IPS-NIHi11 (cell line): ENCODE measurements at regions not wholly inside any gene's neighbourhood (a gene's known extent, or its start where the extent isn't known, plus 50 kb on each side); places are given as distances from the start of the nearest gene placed in this dataset.
"Not testable (repeated sequence)": the region's sequence is repeated elsewhere in the genome, so short reads cannot be mapped to it uniquely, and the experiment has no call there.

ENCODE experiments used
- DNase-seq: peaks from one replicate; pipeline ENCODE4 v3.0.0; 2012; ENCODE audit warnings: mixed read lengths, low spot score

DNA sequence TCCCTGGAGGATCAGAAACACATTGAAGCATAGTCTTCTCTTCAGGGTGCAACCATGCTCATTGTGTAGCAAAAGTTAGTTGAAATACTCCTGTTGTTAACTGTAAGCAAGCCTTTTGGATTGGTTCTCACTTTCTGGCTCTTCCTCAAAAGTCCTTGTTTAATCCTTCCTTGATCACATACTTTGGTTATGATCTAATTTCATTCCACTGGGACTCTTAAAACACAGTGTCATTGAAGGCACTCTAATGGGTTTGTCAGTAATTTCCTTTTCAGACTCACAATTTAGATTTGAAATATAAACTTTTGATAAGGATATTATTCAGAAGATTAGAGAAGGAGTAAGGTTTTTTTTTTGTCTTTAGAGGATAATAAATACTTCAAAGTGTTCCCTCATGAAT lies 451.7 kb upstream of the SGO1 start:
- DNase-seq, result no peak

DNA sequence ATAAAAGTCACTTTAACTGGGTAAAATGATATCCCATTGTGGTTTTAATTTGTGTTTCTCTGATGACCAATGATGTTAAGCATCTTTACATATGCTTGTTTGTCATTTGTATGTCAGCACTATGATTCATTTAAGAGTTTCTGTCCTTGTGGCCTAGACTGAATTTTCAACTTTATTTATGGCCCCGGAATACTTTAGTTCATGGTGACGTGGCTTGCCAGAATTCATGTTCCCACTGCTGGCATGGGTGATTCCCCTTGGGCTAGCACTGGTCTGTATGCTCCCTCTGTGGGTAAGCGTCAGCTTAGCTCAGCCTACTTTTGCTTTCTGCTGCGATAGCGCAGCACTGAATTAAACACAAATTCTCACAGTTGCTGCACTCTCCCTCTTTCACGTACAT lies 436.3 kb upstream of the SGO1 start:
- no peak for DNase-seq

DNA sequence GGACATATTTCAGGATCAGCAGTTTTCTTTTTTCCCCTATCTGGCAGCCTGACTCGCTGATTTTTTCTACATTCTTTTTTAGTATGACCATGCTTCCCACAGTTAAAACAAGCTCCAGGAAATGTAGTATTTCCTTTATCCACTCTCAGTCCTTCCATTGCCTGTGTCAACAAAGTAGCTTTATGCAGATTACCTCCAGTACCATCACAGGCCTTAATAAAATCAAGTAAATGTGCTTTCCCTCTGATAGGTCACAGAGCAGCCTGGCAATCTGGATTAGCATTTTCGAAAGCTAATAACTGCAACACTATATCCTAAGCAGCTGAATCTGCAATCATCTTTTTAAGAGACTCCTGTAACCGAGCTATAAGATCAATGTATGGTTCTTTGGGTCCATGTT lies 432.6 kb upstream of the SGO1 start:
- DNase-seq, result not testable (repeated sequence)

DNA sequence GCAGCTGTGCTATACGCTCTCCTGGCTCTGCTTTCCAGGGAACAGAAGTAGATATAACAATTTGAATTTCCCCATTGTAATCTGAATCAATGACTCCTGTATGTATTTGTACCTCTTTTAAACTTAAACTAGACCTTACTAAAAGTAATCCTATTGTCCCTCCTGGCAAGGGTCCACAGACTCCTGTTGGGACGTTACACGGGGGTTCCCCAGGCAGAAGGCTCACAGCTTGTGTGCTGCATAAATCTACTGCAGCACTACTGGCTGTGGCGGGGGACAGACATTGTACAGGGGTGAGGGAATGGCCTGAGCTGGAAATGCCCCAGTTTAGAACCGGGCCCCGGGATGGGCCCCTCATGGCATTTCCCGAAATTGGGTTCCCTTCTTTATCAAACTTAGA lies 432.2 kb upstream of the SGO1 start:
- DNase-seq, result not testable (repeated sequence)

DNA sequence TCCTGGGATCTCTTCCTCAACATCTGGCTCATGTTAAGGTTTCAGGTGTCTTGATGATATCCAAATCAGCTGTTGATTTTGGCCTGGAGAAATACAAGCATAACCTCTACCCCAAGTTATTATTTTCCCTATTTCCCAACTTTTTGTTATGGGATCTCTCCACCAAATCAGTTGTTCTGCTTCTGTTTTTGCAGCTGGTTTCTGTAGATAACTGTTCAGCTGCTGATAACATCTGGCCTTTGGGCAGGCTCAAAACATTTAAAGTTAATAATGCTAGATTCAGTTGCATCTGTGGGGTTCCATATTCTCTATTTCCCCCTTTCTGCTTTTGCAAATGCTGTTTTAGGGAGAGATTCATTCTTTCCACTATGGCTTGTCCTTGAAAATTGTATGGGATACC lies 430.0 kb upstream of the SGO1 start:
- not testable (repeated sequence) for DNase-seq

DNA sequence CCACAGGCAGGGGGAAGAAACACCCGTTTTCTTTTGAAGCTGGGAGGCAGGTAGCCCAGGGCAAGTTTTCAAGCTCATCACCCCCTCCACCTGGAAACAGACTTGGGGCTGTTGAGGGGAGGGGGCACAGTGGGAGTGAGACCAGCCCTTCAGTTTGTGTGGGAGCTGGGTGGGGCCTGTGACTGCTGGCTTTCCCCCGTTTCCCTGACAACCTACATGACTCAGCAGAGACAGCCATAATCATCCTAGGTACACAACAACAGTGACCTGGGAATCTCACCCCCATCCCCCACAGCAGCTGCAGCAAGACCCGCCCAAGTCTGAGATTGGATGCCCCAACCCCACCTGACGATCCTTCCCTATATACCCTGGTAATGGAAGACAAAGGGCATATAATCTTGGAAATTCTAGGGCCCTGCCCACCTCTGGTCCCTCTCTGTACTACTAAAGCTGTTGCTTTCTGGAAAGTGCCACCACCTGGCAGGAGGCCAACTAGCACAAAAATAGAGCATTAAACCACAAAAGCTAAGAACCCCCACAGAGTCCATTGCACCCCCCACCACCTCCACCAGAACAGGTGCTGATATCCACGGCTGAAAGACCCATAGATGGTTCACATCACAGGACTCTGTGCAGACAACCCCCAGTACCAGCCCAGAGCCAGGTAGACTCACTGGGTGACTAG lies 422.2 kb upstream of the SGO1 start:
- DNase-seq, result no peak

DNA sequence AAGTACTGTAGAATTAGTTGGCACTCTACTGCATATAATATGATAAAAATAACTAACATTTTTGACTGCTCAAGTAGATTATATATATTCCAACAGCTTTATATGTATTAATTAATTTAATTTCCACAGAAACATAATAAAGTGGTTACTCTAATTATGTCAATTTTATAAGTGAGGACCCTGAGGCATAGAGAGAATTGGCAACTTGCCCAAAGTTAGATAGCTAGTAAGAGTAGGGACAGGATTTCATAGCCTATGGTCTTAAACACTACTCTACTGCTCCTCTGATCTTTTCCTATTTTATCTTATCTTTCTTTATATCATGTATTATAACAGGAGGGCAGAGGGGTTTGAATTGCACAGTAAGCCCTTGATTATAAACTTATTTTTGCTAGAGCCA lies 418.7 kb upstream of the SGO1 start:
- DNase-seq, result no peak

DNA sequence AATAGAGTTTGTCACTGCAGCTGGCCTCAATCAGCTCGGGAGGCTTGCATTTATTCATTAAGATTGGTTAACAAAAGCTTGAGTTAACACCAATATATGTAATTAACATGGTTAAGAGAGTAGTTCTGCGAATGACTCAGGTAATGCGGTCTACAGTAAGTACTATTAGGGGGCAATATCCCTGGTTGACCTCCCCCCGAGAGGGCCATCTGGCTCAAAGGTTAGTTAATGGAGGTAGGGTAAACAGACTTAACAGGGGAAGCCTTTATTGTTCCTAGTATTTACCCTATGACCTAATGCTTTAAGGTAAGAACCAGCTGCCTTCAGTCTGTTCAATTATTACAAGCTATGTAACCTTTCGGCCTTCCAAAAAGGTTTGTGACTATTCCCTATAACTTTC lies 403.3 kb upstream of the SGO1 start:
- DNase-seq, result no peak

DNA sequence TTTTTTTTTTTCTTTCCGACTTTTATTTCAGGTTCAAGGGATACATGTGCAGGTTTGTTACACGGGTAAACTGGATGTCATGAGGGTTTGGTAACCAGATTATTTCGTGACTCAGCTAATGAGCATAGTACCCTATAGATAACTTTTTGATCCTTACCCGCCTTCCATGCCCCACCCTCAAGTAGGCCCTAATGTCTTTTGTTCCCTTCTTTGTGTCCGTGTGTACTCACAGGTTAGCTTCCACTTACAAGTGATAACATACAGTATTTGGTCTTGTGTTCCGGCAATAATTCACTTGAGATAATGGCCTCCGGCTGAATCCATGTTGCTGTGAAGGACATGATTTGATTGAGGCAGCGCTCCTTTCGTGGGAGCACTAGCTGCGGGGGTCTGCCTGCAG lies 402.8 kb upstream of the SGO1 start:
- no peak for DNase-seq

DNA sequence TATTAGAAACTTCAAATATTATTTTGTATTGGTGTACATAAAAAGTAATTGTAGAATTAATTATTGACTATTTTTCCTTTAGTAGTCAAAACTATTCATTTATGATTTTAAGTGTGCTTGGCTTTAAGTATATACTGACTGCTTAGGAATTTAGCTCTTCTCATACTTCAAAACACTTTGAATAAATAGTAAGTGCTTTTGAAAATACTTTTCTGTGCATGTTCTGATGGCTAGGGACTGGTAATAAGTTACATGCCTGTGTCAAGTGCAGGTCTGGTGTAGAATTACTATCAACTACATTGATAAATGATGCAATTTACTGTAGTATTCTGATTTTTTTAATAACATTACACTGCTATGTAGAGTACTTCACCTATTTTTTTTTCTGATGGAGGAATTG lies 397.6 kb upstream of the SGO1 start:
- no peak for DNase-seq

DNA sequence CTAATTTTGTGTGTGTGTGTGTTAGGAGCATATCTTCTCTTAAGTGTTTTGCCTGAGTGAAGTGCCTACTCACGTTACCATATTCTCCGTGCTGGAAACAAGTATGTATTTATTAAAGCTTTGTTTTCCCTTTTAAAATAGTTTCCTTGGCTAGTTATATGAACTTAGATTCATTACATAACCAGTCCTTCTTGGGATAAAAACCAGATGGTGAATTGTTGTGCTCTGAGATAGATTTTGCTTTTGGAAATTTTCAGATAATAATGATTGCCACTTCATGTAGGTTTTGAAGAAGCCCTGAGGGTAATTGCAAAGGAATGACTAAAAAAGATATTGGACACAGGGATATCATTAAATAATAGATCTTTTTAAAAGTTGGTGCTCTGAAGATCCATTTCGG lies 390.2 kb upstream of the SGO1 start:
- DNase-seq, result no peak

DNA sequence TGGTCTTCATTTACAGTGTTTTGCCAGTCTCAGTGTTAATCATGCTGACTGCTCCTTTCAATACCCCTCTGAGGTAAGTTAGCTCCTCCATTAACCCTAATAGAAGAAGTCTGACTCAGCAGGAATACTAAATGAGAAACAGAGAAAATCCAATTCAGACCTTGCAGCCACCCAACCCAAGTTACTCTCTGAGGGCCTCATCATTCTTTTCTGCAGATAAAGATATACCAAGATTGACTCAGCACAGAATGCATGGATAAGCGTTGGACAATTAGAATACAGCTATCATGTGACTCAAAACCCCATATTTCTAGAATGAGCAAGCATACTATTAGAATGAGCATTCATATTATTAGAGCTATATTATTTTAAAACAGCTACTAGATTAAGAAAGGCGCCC lies 389.1 kb upstream of the SGO1 start:
- DNase-seq, result no peak

DNA sequence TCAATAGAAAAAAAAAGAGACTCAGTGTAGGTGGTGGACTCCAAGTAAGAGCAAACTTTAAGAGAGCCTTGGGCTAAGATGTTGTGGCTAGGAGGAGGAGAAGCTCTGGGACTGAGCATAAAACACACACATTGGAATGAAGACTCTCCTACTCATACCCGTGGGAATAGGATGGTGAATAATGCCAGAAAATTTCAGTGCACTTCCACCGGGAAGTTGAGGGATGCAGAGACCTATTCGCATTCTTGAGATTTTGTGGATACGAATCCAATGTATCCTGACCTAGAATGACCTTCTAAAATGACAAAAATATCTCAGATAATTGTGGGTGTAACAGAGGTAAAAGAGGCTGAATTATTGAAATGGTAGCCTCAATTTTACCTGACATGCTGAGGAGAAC lies 388.7 kb upstream of the SGO1 start:
- no peak for DNase-seq

DNA sequence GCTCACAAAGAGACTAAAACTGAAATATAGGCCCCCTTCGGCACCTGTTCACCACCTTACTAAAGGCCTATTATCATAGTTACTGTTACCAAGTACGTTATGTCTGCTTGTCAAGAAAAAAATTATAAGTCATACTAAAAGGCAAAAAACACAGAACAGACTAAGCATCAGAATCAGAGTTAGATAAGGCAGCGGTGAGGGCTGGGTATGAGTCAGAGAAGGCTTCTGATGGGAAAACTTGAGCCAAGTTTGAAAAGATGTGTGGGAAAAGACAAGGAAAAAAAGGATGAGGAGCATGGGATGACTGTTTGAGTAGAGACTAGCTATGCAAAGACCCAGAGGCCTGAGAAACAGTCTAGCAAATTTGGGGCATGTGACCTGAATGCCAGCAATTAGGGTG lies 387.2 kb upstream of the SGO1 start:
- DNase-seq, result no peak

DNA sequence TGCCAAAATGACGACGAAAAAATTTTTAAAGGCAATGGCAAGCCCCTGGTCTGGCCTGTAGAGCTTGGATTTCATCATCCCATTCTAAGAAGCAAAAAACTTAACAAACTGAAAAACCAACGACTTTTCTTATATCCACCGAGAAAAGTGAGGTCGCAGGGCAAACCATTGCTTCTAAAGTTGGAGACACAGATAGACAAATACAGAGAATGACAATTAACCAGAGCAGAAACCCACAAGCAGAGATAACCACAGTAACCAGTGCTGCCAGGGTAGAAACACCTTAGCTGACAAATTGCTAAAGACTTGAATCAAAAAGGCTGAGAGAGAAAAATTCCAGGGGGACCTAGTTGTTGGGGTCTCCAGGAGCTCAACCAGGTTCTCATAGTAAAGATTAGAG lies 386.5 kb upstream of the SGO1 start:
- DNase-seq, result no peak

DNA sequence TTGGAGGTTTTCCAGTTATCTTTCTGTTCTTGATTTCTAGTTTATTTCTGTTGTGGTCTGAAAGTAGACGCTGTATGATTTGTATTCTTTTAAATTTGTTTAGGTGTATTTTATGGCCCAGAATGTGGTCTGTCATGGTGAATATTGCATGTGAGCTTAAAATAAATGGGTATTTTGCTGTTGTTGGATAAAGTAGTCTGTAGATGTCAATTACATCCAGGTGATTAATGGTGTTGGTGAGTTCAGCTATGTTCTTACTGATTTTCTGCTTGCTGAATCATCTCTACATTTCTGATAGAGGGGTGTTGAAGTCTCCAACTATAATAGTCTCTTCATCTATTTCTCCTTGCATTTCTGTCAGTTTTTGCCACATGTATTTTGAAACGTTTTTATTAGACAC lies 383.3 kb upstream of the SGO1 start:
- no peak for DNase-seq

DNA sequence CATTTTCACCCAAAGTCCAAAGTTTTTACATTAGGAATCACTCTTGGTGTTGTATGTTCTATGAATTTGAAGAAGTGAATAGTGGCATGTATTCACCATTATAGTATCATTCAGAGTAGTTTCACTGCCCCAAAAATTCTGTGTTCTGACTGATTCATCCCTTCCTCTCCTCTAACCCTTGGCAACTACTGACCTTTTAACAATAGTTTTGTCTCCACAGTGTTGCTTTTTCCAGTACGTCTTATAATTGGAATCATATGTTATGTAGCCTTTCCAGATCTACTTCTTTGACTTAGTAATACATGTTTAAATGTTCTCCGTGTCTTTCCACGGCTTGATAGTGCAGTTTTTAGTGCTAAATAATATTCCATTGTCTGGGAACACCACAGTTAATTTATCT lies 379.0 kb upstream of the SGO1 start:
- DNase-seq, result no peak

DNA sequence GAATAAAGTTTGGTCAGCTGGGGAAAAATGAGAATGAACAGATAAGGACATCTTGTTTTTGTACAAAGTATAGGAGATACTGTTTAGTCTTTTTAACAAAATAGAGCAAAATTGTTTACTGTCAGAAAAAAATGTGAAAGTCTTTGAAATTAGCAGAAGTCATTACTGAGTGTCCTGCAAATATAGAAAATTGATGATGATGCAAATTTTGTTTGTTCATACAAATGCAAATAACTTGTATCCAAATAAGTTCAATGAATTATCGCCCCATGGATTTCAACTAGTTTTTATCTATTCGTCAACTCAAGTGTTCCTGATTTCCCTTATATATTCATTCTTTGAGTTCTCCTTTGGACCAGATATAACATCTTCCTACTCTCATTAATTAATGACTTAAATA lies 378.0 kb upstream of the SGO1 start:
- no peak for DNase-seq

DNA sequence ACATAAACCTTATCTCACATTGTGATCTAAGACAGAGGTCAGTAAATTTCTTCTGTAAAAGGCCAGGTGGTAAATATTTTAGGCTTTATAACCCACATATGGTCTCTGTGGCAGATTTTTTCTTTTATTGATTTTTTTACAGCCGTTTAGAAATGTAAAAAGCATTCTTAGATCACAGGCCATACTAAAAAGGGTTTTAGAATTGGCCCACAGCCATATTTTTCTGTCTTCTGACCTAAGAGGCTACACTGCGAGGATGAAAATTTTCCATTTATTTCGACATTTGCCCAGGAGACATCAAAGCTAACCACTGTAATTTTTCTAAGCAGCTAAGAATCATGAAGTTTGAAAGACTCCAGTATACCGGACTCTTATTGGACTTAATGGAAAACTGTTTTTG lies 377.2 kb upstream of the SGO1 start:
- no peak for DNase-seq

DNA sequence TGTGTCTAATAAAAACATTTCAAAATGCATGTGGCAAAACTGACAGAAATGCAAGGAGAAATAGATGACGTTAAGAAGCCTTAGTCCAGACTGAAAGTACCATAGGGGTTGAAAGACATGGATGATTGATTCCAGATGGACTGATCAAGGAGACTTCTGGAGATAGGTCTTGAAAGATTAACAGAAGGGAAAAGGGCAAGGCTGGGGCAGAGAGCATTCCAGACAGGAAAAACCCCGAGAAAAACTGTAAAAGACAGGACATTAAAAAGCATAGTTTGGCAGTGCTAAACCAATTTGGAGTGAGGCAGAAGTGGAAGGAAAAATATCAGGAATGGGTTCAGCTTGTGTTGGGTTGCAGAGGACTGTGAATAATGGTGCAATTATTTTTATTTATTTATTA lies 375.2 kb upstream of the SGO1 start:
- no peak for DNase-seq

DNA sequence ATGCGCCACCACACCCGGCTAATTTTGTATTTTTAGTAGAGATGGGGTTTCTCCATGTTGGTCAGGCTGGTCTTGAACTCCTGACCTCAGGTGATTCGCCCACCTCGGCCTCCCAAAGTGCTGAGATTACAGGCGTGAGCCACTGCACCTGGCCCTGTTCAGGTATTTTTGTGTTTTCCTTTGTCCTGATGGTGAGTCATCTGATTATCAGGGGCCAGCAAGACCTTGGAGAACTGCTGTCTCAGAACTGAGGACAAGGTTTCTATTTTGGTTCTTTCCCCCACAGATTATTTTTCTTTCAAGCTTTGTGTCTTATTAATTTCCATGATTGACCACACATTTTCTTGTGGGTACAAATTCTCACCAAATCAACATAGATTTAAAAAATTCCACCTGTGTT lies 374.4 kb upstream of the SGO1 start:
- not testable (repeated sequence) for DNase-seq

DNA sequence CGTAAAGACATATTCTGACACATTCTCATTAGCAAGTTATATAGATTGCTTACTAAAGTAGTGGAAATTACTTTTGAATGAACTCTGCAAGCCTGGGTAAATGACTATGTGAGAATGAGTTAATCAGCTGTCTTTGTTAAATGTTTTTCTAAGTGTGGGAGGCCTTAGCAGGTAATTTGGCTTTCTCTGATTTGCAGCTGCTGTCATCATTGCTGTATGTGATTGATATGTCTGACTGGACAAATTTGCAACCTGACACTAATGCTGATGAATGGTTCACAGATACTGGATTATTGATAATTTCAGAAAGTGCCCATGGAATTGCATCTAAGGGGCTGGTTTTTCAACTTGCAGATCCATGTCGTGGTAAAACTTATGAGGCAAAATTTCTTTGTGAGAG lies 372.2 kb upstream of the SGO1 start:
- no peak for DNase-seq

DNA sequence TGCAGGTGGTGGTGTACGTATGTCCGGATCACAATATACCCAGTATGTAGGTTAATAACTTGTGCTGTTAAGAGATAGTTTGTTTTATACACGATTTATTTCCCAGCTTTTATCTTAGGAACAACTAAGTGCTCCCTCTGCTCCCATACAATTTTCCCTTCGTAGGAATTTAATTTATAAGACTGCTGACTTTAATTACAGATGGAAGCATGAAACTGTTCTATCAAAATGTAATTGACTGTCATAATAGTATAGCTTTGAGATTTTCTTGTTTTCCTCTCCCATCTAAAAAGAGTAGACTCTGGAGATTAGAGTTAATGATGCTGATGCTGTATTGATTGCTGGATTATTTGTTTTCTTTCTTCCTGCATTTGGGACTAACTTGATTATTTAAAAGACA lies 370.7 kb upstream of the SGO1 start:
- no peak for DNase-seq

DNA sequence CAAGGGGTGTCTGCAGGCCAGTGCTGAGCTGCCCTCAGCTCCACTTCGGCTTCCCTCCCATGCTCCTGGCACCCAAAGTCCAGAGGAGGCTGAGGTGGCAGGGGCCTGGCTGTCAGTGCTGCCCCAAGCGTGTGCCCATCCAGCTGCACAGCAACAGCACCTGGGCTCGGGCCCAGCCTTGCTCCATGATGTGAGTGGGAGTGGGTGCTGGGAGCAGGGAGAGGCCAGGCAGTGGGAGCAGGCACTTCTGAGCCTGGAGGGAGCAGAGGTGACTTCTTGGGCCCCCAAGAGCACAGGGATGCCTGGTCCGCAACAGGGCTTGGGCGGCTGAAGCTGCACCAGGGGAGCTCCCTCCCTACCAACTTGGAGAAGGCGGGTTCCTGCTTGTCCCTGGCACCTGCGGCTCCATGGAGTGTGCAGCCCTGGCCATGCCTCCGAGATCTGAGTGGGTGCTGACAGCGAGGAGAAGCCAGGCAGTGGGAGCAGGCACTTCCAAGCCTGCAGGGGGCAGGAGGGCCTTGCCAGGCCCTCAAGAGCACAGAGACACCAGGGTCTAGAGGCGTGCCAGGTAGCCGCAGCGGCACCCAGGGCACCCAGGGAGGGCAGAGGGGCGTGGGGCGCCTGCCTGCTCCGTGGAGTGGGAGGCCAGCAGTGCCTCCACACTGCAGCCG lies 366.7 kb upstream of the SGO1 start:
- no peak for DNase-seq
